Nephron progenitor cell (in vitro differentiated cells): ENCODE measurements at regions not wholly inside any gene's neighbourhood (a gene's known extent, or its start where the extent isn't known, plus 50 kb on each side); places are given as distances from the start of the nearest gene placed in this dataset.

Experiments
- DNase-seq: peaks from one replicate; pipeline ENCODE4 v3.0.0; 2021
- H3K27ac Mint-ChIP-seq: 2 replicates; pipeline ENCODE4 v1.8.0; 2021; ENCODE audit warnings: mild to moderate bottlenecking, moderate library complexity, mixed read lengths
- H3K27me3 Mint-ChIP-seq: 2 replicates; pipeline ENCODE4 v1.8.0; 2021; ENCODE audit warnings: mild to moderate bottlenecking, low read depth, mixed read lengths; ENCODE audit not compliant: poor library complexity
- H3K36me3 Mint-ChIP-seq: 2 replicates; pipeline ENCODE4 v1.8.0; 2021; ENCODE audit warnings: low read depth, mixed read lengths
- H3K4me1 Mint-ChIP-seq: 2 replicates; pipeline ENCODE4 v1.8.0; 2021; ENCODE audit warnings: mixed read lengths
- H3K4me3 Mint-ChIP-seq: 2 replicates; pipeline ENCODE4 v1.8.0; 2021; ENCODE audit warnings: mild to moderate bottlenecking, moderate library complexity, mixed read lengths
- H3K9me3 Mint-ChIP-seq: 2 replicates; pipeline ENCODE4 v1.8.0; 2021; ENCODE audit warnings: mild to moderate bottlenecking, moderate library complexity, mixed read lengths
- CTCF ChIP-seq: fragments of 200-600 bp; sonication (generic); IDR thresholded peaks from 2 replicates; pipeline ENCODE4 v1.5.0; 2021; ENCODE audit warnings: antibody characterized with exemption

DNA sequence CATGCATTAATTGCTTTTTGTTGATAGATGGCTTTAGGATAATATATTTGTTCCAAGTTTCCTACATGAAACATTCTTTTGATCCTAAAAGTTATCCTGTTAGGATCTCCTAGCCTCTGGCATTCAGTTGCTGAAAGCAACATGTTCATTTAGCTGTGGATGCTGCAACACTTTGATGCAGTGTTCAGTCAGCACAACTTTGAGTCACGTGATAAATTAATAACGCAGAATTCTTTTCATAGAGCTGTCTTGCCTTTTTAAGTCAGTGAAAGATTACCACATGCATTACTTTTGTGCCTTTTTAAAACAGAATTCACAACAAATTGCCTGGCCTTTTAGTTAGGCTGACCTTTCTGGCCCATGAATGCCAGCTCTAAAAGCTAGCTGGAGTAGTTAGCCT, 1467.9 kb upstream of the ZEB2 start:
- no peaks in the 10 kb centered on the region for H3K36me3 Mint-ChIP-seq
- TF ChIP-seq CTCF: no peak
- no peaks in the 10 kb centered on the region for H3K4me1 Mint-ChIP-seq
- DNase-seq: no peak
- peaks cover 5% of the 10 kb centered on the region for H3K9me3 Mint-ChIP-seq
- no peaks in the 10 kb centered on the region for H3K27me3 Mint-ChIP-seq
- H3K4me3 Mint-ChIP-seq: no peak overlapping the region
- H3K27ac Mint-ChIP-seq: no peak overlapping the region

GRCh38 chr2:145985517-145985916, 1465.6 kb upstream of the ZEB2 start:
- Mint-ChIP-seq H3K36me3 (no peaks in the 10 kb centered on the region), H3K4me3 (no peak overlapping the region), H3K27me3 (no peaks in the 10 kb centered on the region), H3K27ac (no peak overlapping the region), H3K9me3 (no peaks in the 10 kb centered on the region), H3K4me1 (no peaks in the 10 kb centered on the region)
- no peak for DNase-seq
- no peak for TF ChIP-seq CTCF

GRCh38 chr2:145984580-145984979, 1464.7 kb upstream of the ZEB2 start:
- Mint-ChIP-seq H3K36me3 (no peaks in the 10 kb centered on the region), H3K4me3 (no peak overlapping the region), H3K27ac (no peak overlapping the region)

DNA sequence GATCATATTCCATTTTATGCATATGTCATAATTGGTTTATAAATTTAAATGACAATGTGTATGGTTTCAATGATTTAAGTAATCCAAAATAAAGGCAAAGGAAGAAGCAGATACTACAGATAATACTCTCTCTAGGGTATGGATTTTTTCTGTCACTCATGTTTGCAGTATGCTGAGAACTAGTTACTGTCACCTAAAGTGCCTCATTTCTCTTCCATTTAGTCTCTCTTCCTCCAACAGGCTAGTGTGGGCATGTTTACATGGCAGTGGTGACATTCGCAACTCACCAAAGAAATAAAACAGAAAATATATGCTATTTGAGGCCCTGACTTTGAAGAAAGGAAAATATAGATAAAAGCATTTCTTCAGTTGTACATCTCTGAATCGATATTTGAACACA, 1460.4 kb upstream of the ZEB2 start:
- TF ChIP-seq CTCF: no peak
- peak overlapping the region; percentile 50 for H3K27ac Mint-ChIP-seq
- H3K9me3 Mint-ChIP-seq: no peaks in the 10 kb centered on the region

More at GRCh38 chr2:145984580-145984979, 1464.7 kb upstream of the ZEB2 start:
- Mint-ChIP-seq H3K27me3 (no peaks in the 10 kb centered on the region), H3K4me1 (no peaks in the 10 kb centered on the region), H3K9me3 (no peaks in the 10 kb centered on the region)
- TF ChIP-seq CTCF: no peak
- no peak for DNase-seq

GRCh38 chr2:145975406-145975805, 1455.5 kb upstream of the ZEB2 start:
- no peak overlapping the region for H3K27ac Mint-ChIP-seq
- no peaks in the 10 kb centered on the region for H3K36me3 Mint-ChIP-seq
- H3K9me3 Mint-ChIP-seq: no peaks in the 10 kb centered on the region
- no peak for TF ChIP-seq CTCF
- H3K4me3 Mint-ChIP-seq: no peak overlapping the region
- H3K4me1 Mint-ChIP-seq: no peaks in the 10 kb centered on the region
- no peaks in the 10 kb centered on the region for H3K27me3 Mint-ChIP-seq
- no peak for DNase-seq

More for the DNA sequence above, 1460.4 kb upstream of the ZEB2 start:
- Mint-ChIP-seq H3K4me1 (no peaks in the 10 kb centered on the region), H3K4me3 (no peak overlapping the region), H3K36me3 (no peaks in the 10 kb centered on the region), H3K27me3 (no peaks in the 10 kb centered on the region)
- DNase-seq: no peak

- Mint-ChIP-seq H3K9me3 (peaks cover 47% of the 10 kb centered on the region), H3K4me3 (no peak overlapping the region), H3K27ac (no peak overlapping the region), H3K36me3 (peaks cover 6% of the 10 kb centered on the region), H3K4me1 (no peaks in the 10 kb centered on the region), H3K27me3 (peaks cover 2% of the 10 kb centered on the region)
- DNase-seq: no peak
- no peak for TF ChIP-seq CTCF
Observed at GRCh38 chr2:145961846-145962245, 1441.9 kb upstream of the ZEB2 start.
